Activated CD8-positive, alpha-beta memory T cell treated with anti-CD3 and anti-CD28 coated beads for 24 hours (primary cell): ENCODE measurements at regions not wholly inside any gene's neighbourhood (a gene's known extent, or its start where the extent isn't known, plus 50 kb on each side); places are given as distances from the start of the nearest gene placed in this dataset.

Experiments used
- DNase-seq: peaks from one replicate; pipeline ENCODE4 v3.0.0-alpha.2; 2020

GRCh38 chr6:40738551-40739193 is 151.5 kb upstream of the LRFN2 start:
- DNase-seq: no peak

- DNase-seq: no peak
Observed at GRCh38 chr6:40735521-40735920, 148.4 kb upstream of the LRFN2 start.

- DNase-seq: no peak
Observed at GRCh38 chr6:40735121-40735520, 148.0 kb upstream of the LRFN2 start.

GRCh38 chr6:40734607-40735006 is 147.4 kb upstream of the LRFN2 start:
- no peak for DNase-seq

- no peak for DNase-seq
Observed at GRCh38 chr6:40733770-40734396, 146.7 kb upstream of the LRFN2 start.

- no peak for DNase-seq
Observed at GRCh38 chr6:40733290-40733689, 146.1 kb upstream of the LRFN2 start.

GRCh38 chr6:40732878-40733277 is 145.7 kb upstream of the LRFN2 start:
- no peak for DNase-seq

GRCh38 chr6:40728643-40729042 is 141.5 kb upstream of the LRFN2 start:
- DNase-seq: no peak

GRCh38 chr6:40727271-40727670 is 140.1 kb upstream of the LRFN2 start:
- no peak for DNase-seq

GRCh38 chr6:40726853-40727252 is 139.7 kb upstream of the LRFN2 start:
- no peak for DNase-seq

GRCh38 chr6:40725390-40725789 is 138.2 kb upstream of the LRFN2 start:
- DNase-seq: no peak

- no peak for DNase-seq
Observed at GRCh38 chr6:40724886-40725285, 137.7 kb upstream of the LRFN2 start.

GRCh38 chr6:40723967-40724366 is 136.8 kb upstream of the LRFN2 start:
- no peak for DNase-seq

- no peak for DNase-seq
Observed at GRCh38 chr6:40722553-40723258, 135.5 kb upstream of the LRFN2 start.

- no peak for DNase-seq
Observed at GRCh38 chr6:40722091-40722490, 134.9 kb upstream of the LRFN2 start.

GRCh38 chr6:40721271-40721952 is 134.2 kb upstream of the LRFN2 start:
- DNase-seq: no peak

GRCh38 chr6:40720375-40720748 is 133.2 kb upstream of the LRFN2 start:
- DNase-seq: no peak

- no peak for DNase-seq
Observed at GRCh38 chr6:40719671-40720374, 132.7 kb upstream of the LRFN2 start.

GRCh38 chr6:40718401-40718800 is 131.2 kb upstream of the LRFN2 start:
- no peak for DNase-seq

GRCh38 chr6:40717411-40718057 is 130.4 kb upstream of the LRFN2 start:
- no peak for DNase-seq

GRCh38 chr6:40715570-40716403 is 128.6 kb upstream of the LRFN2 start:
- no peak for DNase-seq
